Lung microvascular endothelial cell (primary cell): ENCODE measurements at regions not wholly inside any gene's neighbourhood (a gene's known extent, or its start where the extent isn't known, plus 50 kb on each side); places are given as distances from the start of the nearest gene placed in this dataset.

ENCODE experiments used
- DNase-seq, 2 donors: peaks; one replicate each; pipeline versions ENCODE4 v3.0.0 to v3.0.0-alpha.2; 2010; ENCODE audit warnings: low read depth in 2 of 2

- DNase-seq = no peak
Measured at GRCh38 chr4:179977378-179977777, 2265.8 kb upstream of the TENM3 start.

- DNase-seq = no peak
Measured at GRCh38 chr4:179981161-179981560, 2262.0 kb upstream of the TENM3 start.

- no peak for DNase-seq
Measured at GRCh38 chr4:179989975-179990374, 2253.2 kb upstream of the TENM3 start.

DNA sequence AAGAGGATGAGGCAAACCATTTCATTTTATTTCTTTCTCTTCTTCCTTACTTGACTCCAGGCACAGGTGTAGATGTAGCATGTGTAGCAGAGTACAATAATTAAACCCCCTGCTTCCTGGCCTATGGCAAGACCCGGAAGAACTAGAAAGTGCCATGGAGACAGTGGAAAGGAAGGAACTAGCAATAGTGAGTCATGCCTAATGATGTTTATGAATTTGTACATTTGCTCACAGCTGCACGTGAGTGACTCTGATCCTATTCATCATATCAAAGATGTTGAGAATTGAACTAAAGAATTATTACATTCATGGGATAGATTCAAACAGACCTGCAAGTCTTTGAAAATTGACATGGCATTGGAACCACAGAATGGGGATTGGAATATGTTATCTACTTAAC is 2233.9 kb upstream of the TENM3 start:
- no peak for DNase-seq

GRCh38 chr4:180028682-180029081 is 2214.5 kb upstream of the TENM3 start:
- no peak for DNase-seq

DNA sequence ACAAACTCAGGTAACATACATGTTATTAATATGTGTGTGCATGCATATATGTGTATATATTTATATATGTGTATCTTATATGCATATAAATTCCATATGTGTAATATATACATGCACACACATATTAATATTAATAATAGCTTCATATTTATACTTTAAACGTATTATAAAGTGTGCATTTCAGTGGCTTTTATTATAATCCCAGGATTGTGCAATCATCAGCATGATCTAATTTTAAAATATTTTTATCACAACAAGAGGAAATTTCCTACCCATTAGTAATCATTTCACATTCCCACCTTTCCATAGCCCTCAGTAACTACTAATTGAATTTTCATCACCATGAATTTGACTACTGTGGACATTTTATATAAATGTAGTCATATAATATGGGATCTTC is 2211.9 kb upstream of the TENM3 start:
- DNase-seq = no peak

DNA sequence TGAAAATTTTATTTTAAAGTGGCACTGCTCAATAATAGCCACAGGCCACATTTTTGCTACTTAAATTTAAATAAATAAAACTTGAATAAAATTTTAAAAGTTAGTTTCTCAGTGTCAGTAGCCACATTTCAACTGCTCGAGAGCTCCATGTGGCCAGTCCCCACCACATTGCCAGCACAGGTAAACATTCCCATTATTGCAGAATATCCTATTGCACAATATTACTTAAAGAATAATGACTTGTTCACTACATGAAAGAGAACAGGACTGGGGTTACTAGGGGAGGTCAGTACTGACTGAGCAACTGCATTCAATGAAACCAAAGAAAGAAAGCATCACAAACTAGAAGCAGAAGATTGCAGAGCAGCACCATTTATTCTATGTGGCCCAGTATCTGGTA is 2201.6 kb upstream of the TENM3 start:
- no peak for DNase-seq

- DNase-seq = no peak
Measured at GRCh38 chr4:180052629-180053028, 2190.6 kb upstream of the TENM3 start.

GRCh38 chr4:180054291-180054690 is 2188.9 kb upstream of the TENM3 start:
- DNase-seq = no peak

- no peak for DNase-seq
Measured at GRCh38 chr4:180057299-180057721, 2185.9 kb upstream of the TENM3 start.

DNA sequence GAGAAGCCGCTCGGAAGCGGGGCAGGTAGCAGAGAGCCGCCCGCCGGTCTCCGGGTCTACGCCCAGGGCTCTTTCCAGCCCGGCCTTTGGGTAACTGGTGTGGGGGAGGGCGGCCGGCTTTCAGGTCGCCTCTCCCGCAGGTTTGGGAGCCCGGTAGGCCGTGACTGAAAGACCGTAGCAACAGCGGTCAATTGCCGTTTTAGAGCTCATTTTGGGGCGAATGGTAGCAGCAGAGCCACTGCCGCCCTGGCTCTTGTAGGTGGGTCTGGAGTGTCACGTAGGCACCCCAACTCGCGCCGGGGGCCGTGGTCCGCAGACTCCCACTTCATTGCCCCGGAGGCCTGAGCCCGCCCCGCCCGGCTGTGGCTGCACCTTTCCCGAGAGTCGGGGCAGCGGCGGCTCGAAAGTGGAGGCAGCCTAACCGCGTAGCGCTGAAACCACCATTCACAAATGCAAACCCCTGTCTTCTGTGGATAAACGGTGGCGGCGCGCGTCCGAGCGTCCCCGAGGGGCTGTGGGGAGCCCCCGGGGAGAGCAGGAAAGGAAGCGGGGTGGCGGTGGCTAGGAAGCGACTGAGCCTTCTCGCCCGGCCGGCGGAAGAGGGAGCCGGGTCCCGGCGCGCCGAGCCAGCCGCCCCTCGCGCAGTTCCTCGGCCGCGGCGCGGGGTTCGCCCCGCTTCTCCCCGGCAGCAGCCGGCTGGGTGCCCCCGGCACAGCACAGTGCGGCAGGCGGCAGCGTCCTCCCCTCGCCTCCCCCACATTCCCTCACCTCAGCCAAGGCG is 2185.1 kb upstream of the TENM3 start:
- peak in 1 of 2 donors; percentile 11 for DNase-seq

GRCh38 chr4:180058691-180059215 is 2184.4 kb upstream of the TENM3 start:
- peak; percentile 5 to 17 for DNase-seq

- no peak for DNase-seq
Measured at GRCh38 chr4:180059216-180059881, 2183.9 kb upstream of the TENM3 start.

DNA sequence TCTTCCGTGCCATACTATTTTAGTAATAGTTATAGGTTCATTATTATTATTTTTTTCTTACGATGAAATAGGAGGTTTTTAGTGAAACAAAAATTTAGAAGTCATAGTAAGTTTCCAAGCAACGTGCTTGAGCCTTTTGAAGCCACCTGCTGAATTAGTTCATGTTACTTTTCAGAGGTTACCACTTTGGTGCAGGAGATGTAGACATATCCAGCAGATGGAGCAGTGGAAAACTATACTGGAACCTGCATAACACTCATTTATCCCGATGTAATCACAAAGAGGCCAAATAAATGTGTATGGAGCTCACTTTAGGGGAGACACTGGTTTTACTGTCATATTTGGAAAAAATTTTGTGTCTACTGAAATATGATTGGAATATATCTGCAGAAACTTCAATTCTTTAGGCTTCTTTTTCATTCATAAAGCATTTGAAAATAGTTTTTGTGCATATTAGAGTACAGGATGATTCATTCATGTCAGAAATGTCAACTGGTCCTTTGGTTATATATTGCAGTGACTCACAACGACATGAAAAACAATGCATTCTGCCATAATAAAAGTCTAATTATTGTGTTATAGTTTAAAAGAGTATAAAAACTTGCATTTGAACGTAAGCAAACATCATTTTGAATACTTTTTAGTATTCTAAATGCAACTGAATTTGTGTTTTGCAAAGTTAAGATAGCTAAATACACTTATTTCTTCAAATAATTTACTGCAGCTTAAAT is 2182.9 kb upstream of the TENM3 start:
- no peak for DNase-seq

GRCh38 chr4:180081072-180081471 is 2162.1 kb upstream of the TENM3 start:
- no peak for DNase-seq

GRCh38 chr4:180084561-180084960 is 2158.6 kb upstream of the TENM3 start:
- no peak for DNase-seq

- DNase-seq = no peak
Measured at GRCh38 chr4:180086480-180087190, 2156.6 kb upstream of the TENM3 start.

GRCh38 chr4:180098586-180098985 is 2144.6 kb upstream of the TENM3 start:
- no peak for DNase-seq

- no peak for DNase-seq
Measured at GRCh38 chr4:180099957-180100356, 2143.2 kb upstream of the TENM3 start.

GRCh38 chr4:180100433-180101344 is 2142.5 kb upstream of the TENM3 start:
- no peak for DNase-seq
